ENCODE measurements at regions not wholly inside any gene's neighbourhood (a gene's known extent, or its start where the extent isn't known, plus 50 kb on each side); places are given as distances from the start of the nearest gene placed in this dataset.

DNA sequence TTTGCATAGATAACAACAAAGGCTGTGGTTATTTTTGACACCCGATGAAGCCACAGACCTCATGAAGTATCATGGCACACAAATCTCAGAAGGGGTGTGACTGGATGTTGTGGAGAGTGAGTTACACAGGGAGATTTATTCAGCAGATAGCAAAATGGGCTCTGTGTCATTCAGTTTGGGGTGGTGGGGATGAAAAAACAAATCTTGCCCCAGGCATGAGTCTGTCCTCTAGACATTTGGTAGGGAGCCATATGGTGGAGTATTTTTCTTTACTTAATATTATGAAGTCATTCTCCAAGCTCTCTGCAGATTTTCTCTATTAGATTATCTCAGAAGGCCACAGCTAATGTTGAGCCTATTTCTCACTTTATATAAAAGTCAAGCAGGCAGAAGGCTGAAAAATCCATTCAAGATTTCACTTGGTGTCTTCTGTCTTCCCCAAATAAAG, 277.1 kb upstream of the TENM3 start:
- Histone ChIP-seq H3K9me3 (ENCODE audit: low read depth, low read length) (no peaks in the 10 kb centered on the region), H3K4me1 (ENCODE audit: insufficient read depth, low read length) (no peaks in the 10 kb centered on the region), H3K27me3 (ENCODE audit: insufficient read depth, low read length) (no peaks in the 10 kb centered on the region), H3K4me3 (ENCODE audit: low read length) (no peak overlapping the region)

DNA sequence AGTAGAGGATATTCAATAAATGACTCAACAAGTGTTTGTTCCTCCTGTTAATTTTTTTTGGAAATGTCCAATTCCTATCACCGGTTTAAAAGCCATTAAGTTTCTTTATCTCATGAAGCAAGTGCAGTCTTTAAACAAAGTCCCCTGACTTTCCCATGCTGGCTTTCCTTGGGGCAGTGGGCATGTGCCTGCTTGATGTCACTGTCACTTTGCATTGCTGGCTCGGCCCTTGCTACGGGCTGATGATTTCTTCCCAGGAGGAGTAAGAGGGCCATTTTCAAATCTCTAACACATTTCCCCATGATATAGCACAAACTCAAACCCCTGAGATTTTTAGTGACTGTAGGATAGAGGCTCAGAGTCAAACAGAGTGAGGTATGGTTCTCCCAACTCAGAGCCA, 275.8 kb upstream of the TENM3 start:
- Histone ChIP-seq H3K9me3 (ENCODE audit: low read depth, low read length) (no peaks in the 10 kb centered on the region), H3K4me1 (ENCODE audit: insufficient read depth, low read length) (peaks cover 4% of the 10 kb centered on the region), H3K27me3 (ENCODE audit: insufficient read depth, low read length) (no peaks in the 10 kb centered on the region), H3K4me3 (ENCODE audit: low read length) (no peak overlapping the region)

DNA sequence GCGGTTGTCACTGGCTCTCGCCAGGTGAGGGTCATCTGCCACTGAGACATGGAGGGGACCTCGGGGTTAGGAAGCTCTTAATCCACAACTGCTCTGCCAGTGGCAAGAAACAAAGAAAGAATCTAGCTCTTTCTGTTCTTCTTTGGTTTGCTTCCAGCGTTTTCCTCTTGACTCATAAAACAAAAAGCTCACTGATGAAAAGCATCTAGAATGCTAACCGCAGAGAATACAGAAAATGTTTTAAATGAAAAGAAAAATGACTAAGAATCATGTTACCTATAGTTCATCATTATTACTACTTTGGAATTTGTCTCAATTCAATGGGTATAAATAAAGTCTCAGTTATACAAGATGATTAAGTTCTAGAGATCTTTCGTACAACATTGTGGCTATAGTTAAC, 274.8 kb upstream of the TENM3 start:
- H3K9me3 ChIP-seq (ENCODE audit: low read depth, low read length): no peaks in the 10 kb centered on the region

DNA sequence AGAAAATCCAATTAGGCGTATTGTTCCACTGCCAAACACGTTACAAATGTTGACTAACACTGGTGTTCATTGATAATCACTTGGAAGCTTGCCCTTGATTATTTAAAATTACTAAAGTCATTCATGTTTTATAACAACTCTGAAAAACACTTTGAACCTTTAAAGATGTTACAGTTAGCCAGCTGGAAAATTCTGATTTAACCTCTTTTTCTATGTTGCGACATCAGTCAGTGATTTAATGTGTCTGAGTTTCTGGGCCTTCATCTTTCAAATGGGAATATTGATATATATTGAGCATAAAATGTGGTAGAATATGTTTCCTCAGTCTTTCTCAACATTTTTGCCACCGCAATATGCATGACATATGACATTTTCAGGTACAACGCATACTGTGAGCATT, 274.1 kb upstream of the TENM3 start:
- H3K27me3 ChIP-seq (ENCODE audit: insufficient read depth, low read length): no peaks in the 10 kb centered on the region
- H3K9me3 ChIP-seq (ENCODE audit: low read depth, low read length): no peaks in the 10 kb centered on the region
- H3K4me1 ChIP-seq (ENCODE audit: insufficient read depth, low read length): peaks cover 4% of the 10 kb centered on the region
- no peak overlapping the region for H3K4me3 ChIP-seq (ENCODE audit: low read length)

More for the DNA sequence above, 274.8 kb upstream of the TENM3 start:
- H3K4me3 ChIP-seq (ENCODE audit: low read length): no peak overlapping the region
- no peaks in the 10 kb centered on the region for H3K27me3 ChIP-seq (ENCODE audit: insufficient read depth, low read length)
- H3K4me1 ChIP-seq (ENCODE audit: insufficient read depth, low read length): peaks cover 4% of the 10 kb centered on the region

DNA sequence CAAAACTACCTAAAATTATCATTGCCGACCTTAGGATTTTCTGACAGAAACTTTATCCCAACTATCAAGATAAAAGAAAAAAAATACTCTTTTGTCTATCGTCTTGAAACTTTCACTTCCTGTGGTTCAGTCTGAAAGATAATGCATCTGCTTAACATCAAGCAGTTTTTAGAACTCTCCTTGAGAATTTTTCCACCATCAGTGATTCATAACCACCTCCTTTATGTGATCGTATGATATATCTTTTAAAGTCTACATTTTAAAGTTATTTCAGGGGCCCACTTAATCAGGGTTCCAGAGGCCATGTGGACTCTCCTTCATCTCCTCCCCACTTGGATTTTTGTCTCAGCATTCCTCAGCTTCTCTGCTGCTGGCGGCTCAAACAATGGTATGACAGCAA, 272.8 kb upstream of the TENM3 start:
- Histone ChIP-seq H3K27me3 (ENCODE audit: insufficient read depth, low read length) (no peaks in the 10 kb centered on the region), H3K4me3 (ENCODE audit: low read length) (no peak overlapping the region), H3K9me3 (ENCODE audit: low read depth, low read length) (no peaks in the 10 kb centered on the region), H3K4me1 (ENCODE audit: insufficient read depth, low read length) (peaks cover 4% of the 10 kb centered on the region)

DNA sequence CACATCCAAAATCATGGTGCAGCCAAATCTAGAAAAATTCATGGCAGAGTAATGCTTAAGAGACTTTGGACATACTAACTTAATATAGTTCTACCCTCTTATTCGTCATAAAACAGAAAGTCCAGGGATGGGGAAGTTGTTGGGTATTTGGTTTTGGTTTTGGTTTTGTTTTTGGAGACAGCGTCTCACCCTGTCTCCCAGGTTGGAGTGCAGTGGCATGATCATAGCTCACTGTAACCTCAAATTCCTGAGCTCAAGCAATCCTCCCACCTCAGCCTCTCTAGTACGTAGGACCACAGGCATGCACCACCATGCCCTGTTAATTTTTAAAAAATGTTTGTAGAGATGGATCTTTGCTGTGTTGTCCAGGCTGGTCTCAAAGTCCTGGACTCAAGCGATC, 271.8 kb upstream of the TENM3 start:
- Histone ChIP-seq H3K9me3 (ENCODE audit: low read depth, low read length) (no peaks in the 10 kb centered on the region), H3K4me3 (ENCODE audit: low read length) (no peak overlapping the region), H3K27me3 (ENCODE audit: insufficient read depth, low read length) (no peaks in the 10 kb centered on the region), H3K4me1 (ENCODE audit: insufficient read depth, low read length) (peaks cover 4% of the 10 kb centered on the region)

DNA sequence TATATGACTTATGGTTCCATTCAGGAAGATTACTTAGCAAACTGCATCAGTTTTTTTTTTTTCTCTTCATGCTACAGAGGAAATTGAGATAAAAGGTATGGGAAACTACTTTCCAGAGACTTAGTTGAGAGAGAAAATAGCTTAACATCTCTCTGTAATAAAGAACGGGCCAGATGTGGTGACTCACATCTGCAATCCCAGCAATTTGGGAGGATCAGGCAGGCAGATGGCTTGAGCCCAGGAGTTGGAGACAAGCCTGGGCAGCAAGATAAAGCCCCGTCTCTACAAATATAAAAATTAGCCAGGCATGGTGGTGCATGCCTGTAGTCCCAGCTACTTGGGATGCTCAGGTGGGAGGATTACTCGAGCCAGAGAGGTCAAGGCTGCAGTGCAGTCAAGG, 271.2 kb upstream of the TENM3 start:
- no peak overlapping the region for H3K4me3 ChIP-seq (ENCODE audit: low read length)
- H3K4me1 ChIP-seq (ENCODE audit: insufficient read depth, low read length): peaks cover 4% of the 10 kb centered on the region
- no peaks in the 10 kb centered on the region for H3K9me3 ChIP-seq (ENCODE audit: low read depth, low read length)
- H3K27me3 ChIP-seq (ENCODE audit: insufficient read depth, low read length): no peaks in the 10 kb centered on the region

DNA sequence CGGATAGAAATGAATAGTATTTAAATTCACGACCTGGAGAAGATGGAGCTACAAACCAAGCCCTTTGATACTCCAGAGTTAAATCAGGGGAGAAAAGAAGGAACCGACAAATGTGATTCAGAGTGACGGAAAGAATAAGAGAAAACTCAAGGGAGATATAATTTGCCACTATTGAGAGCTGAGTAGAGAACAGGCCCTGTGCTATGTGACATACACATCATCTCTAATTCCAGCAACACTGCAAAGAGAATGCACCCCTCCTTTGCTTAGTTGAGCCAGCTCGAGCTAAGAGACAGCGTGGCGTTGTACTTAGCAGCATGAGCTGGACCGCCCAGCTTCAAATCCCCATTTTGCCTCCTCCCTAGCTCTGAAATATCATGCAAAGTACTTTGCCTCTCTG, 266.4 kb upstream of the TENM3 start:
- H3K27me3 ChIP-seq (ENCODE audit: insufficient read depth, low read length): no peaks in the 10 kb centered on the region
- H3K4me3 ChIP-seq (ENCODE audit: low read length): no peak overlapping the region

DNA sequence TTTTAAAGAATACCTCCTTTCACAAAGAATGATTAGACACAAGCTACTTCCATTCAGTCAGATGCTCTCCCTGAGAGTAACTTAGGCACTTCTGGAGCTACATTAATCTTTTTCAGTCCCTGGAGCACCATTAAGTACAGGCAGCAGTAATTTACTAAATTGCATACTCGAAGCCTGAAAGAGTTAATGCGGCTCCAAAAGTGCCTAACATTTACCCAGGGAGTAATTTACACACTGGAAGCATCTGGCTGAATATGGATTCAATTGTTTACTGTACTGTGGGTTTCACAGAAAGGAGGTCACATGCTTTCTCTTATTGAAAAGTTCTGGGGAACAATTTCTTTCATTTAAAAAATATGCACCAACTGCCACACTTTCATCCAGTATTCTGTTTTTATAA, 260.8 kb upstream of the TENM3 start:
- H3K4me1 ChIP-seq (ENCODE audit: insufficient read depth, low read length): no peaks in the 10 kb centered on the region
- H3K4me3 ChIP-seq (ENCODE audit: low read length): no peak overlapping the region
- H3K9me3 ChIP-seq (ENCODE audit: low read depth, low read length): no peaks in the 10 kb centered on the region
- H3K27me3 ChIP-seq (ENCODE audit: insufficient read depth, low read length): no peaks in the 10 kb centered on the region

More for the DNA sequence above, 266.4 kb upstream of the TENM3 start:
- Histone ChIP-seq H3K4me1 (ENCODE audit: insufficient read depth, low read length) (peaks cover under 1% of the 10 kb centered on the region), H3K9me3 (ENCODE audit: low read depth, low read length) (no peaks in the 10 kb centered on the region)

DNA sequence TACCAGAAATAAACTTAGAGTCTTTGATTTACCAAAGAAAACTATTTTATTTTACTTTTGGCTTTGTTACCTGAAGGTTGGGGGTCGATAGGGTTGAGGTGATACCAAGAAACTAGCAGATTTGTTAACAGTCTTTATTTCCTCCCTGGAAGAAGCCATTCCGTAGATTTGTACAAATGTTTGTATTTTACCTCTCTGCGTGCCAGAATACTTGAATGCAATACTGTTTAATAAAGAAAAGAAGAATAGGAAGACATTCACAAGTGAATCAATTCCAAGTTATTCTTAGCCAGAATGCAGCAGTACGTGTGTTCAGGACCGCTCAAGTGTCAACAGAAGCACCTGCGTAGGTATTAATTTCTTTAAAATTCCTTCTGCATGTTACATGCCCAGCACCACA, 260.3 kb upstream of the TENM3 start:
- Histone ChIP-seq H3K9me3 (ENCODE audit: low read depth, low read length) (no peaks in the 10 kb centered on the region), H3K27me3 (ENCODE audit: insufficient read depth, low read length) (no peaks in the 10 kb centered on the region), H3K4me1 (ENCODE audit: insufficient read depth, low read length) (no peaks in the 10 kb centered on the region), H3K4me3 (ENCODE audit: low read length) (no peak overlapping the region)

DNA sequence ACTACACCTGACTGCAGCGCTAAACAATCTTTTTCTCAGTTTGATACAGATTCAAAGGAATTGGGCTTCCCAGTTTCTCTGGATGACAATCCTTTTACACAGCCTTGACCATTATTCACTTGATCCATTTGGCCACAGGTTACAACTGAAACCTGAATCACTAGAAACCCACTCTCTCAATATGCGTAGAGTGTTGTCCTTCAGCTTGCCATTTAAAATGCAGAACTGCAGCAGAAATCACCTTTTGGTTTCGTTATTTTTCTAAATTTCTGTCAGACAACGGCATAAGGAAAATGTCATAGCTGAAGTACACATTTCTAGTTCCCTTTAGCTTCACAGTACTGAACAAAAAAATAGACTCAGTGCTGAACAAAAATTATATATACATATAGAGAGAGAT, 255.8 kb upstream of the TENM3 start:
- H3K9me3 ChIP-seq (ENCODE audit: low read depth, low read length): no peaks in the 10 kb centered on the region
- H3K4me1 ChIP-seq (ENCODE audit: insufficient read depth, low read length): no peaks in the 10 kb centered on the region
- no peak overlapping the region for H3K4me3 ChIP-seq (ENCODE audit: low read length)
- H3K27me3 ChIP-seq (ENCODE audit: insufficient read depth, low read length): no peaks in the 10 kb centered on the region

DNA sequence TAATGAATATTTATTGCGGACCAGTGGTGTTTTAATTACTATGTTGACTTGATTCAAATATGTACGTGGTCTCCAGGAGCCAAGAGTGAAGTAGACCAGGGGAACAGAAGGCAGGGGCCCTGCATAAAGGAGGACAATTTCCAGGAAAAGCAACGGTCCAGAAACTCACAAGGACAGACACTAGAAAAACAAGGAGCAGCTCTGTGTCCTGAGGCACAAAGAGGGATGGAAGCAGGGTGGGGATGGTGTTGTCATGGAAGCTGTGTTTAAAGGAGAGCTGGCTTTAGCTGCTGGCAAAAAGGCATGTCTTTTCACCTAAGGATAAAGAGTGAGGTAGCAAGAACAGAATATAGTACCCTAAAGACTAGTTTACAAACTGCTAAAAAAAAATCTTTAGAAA, 254.1 kb upstream of the TENM3 start:
- Histone ChIP-seq H3K9me3 (ENCODE audit: low read depth, low read length) (no peaks in the 10 kb centered on the region), H3K27me3 (ENCODE audit: insufficient read depth, low read length) (no peaks in the 10 kb centered on the region)

DNA sequence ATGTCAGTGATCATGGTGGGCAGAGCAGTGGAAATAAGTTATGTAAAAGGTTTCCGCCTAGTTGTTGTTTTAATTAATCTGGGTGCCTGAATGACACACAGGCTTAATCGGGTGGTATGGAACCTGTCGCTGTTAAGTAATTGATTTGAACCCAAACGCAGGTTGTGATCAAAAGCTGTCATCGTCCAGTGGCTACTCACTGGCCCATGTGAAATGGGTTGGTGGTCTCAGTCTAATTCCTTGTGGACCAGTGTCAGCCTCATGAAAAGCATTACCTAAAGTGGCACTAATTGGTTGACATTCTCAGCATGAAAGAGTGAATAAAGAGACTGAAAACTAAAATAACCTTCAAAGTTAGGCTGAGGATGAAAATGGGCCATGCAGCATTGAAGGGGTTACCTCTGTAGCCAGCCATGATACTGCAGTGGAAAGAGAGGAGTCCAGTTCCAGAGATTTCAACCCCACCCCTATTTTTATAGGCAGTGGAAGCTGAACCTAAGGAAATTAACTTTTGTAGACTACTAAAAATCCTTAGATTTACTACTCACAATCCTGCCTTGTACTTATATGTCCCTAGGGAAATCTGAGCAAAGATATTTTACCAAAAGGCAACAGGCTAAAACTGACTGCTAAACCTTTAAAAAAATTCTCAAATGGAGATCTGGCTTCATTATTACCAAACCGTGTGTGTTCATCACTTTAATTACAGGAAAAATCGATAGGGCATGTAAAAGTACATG, 251.7 kb upstream of the TENM3 start:
- Histone ChIP-seq H3K4me3 (ENCODE audit: low read length) (no peak overlapping the region), H3K4me1 (ENCODE audit: insufficient read depth, low read length) (no peaks in the 10 kb centered on the region), H3K9me3 (ENCODE audit: low read depth, low read length) (no peaks in the 10 kb centered on the region), H3K27me3 (ENCODE audit: insufficient read depth, low read length) (no peaks in the 10 kb centered on the region)

More for the DNA sequence above, 254.1 kb upstream of the TENM3 start:
- Histone ChIP-seq H3K4me1 (ENCODE audit: insufficient read depth, low read length) (no peaks in the 10 kb centered on the region), H3K4me3 (ENCODE audit: low read length) (no peak overlapping the region)

DNA sequence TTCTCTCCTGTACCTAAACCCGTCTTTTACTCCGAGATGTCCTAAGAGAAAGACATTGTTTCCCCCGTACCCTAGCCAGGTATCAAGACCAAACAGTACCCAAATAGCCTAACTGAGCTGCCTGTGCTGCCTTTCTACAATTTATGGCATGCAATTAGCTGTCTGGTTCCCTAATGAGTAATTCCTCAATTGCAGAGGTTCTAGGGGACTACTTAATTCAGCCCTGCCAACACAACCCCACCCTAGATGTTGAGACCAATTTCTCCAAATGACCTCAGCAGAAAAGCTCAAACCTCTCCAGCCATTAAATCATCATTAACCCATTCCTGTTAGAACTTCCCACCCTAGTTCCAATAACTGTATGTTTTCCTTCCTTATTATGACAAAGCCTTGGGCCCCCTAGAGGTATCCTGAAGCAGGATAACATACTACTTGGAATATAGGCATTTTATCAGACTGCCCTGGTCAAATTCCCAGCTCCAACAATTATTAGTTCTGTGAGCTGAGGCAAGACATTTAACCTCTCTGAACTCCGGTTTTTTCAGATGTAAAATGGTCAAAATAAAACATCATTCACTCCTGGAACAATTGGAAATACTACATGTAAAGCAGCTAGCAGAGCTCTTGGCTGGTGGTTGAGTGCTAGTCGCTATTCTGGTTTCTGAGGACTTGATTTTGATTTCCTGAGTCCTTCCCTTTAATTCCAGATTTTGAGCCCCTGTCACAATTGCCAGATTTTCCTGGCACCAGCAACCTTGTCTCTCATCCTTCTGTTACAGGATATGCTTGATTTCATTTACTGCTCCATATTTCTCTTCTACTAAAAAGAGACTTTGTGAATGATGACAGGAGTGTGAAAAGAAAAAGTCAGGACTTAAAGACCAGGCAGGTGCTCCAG, 244.6 kb upstream of the TENM3 start:
- Histone ChIP-seq H3K9me3 (ENCODE audit: low read depth, low read length) (no peaks in the 10 kb centered on the region), H3K4me3 (ENCODE audit: low read length) (no peak overlapping the region), H3K4me1 (ENCODE audit: insufficient read depth, low read length) (no peaks in the 10 kb centered on the region), H3K27me3 (ENCODE audit: insufficient read depth, low read length) (no peaks in the 10 kb centered on the region)

DNA sequence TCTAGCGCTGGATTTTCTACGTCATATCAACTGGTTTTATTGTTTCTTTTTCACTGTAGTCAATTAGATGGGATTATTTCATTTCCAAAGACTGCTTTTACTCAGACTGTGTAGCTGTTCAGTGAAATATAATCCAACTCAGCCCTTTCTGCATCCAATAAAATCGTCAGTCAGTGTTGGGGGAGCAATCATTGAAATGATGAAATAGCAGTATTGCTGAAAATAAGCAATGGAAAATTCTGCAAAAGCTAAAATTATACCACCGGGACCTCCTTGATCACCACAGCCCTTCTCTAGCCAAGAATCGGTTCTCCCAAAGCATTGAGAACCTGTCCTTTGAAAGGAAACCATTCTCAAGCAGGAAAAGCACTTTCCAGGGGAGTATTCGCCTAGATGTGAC, 243.1 kb upstream of the TENM3 start:
- H3K4me1 ChIP-seq (ENCODE audit: insufficient read depth, low read length): no peaks in the 10 kb centered on the region
- H3K27me3 ChIP-seq (ENCODE audit: insufficient read depth, low read length): no peaks in the 10 kb centered on the region
- H3K4me3 ChIP-seq (ENCODE audit: low read length): no peak overlapping the region
- no peaks in the 10 kb centered on the region for H3K9me3 ChIP-seq (ENCODE audit: low read depth, low read length)
